Neural progenitor cell (in vitro differentiated cells): ENCODE measurements at regions not wholly inside any gene's neighbourhood (a gene's known extent, or its start where the extent isn't known, plus 50 kb on each side); places are given as distances from the start of the nearest gene placed in this dataset.
A peak's percentile ranks its signal among the peaks of the same experiment; 100 is the strongest.

ENCODE experiments used
- DNase-seq: peaks from one replicate; pipeline ENCODE4 v3.0.0-alpha.2; 2016; ENCODE audit warnings: low spot score
- H2AFZ ChIP-seq: fragments of 200-600 bp; sonication (generic); replicated peaks from 2 replicates; pipeline ENCODE4 v1.6.1; 2016; ENCODE audit warnings: antibody characterized with exemption
- H3F3A ChIP-seq: fragments of 200-600 bp; sonication (generic); 2 replicates; pipeline ENCODE4 v1.6.1; 2016; ENCODE audit warnings: antibody characterized with exemption, low read depth
- H3K27ac ChIP-seq: fragments of 200-600 bp; sonication (generic); 2 replicates; pipeline ENCODE4 v1.5.1; 2016; ENCODE audit warnings: mild to moderate bottlenecking
- H3K27me3 ChIP-seq: fragments of 200-600 bp; sonication (generic); 2 replicates; pipeline ENCODE4 v1.6.1; 2016; ENCODE audit warnings: mild to moderate bottlenecking, moderate library complexity
- H3K36me3 ChIP-seq: fragments of 200-600 bp; sonication (generic); 2 replicates; pipeline ENCODE4 v1.5.1; 2016
- H3K4me1 ChIP-seq: fragments of 200-600 bp; sonication (generic); 2 replicates; pipeline ENCODE4 v1.6.1; 2016; ENCODE audit warnings: mixed run types
- H3K4me2 ChIP-seq: fragments of 200-600 bp; sonication (generic); 2 replicates; pipeline ENCODE4 v1.6.1; 2016
- H3K4me3 ChIP-seq: fragments of 200-600 bp; sonication (generic); 2 replicates; pipeline ENCODE4 v1.5.1; 2016
- H3K79me2 ChIP-seq: fragments of 200-600 bp; sonication (generic); 2 replicates; pipeline ENCODE4 v1.6.1; 2016; ENCODE audit warnings: low read depth
- H3K9ac ChIP-seq: fragments of 200-600 bp; sonication (generic); 2 replicates; pipeline ENCODE4 v1.6.1; 2016
- H3K9me3 ChIP-seq: fragments of 200-600 bp; sonication (generic); 2 replicates; pipeline ENCODE4 v1.5.1; 2016; ENCODE audit warnings: low read depth
- H4K20me1 ChIP-seq: fragments of 200-600 bp; sonication (generic); 2 replicates; pipeline ENCODE4 v1.6.1; 2016; ENCODE audit warnings: low read depth
- H3K27ac Mint-ChIP-seq: 3 replicates; pipeline ENCODE4 v1.8.0; 2021; ENCODE audit warnings: mixed read lengths
- H3K27me3 Mint-ChIP-seq: 2 replicates; pipeline ENCODE4 v1.8.0; 2022; ENCODE audit warnings: low read depth, mild to moderate bottlenecking, inconsistent platforms, moderate library complexity, mixed read lengths; ENCODE audit not compliant: insufficient read depth
- H3K36me3 Mint-ChIP-seq: 3 replicates; pipeline ENCODE4 v1.8.0; 2021; ENCODE audit warnings: mixed read lengths
- H3K4me1 Mint-ChIP-seq: 3 replicates; pipeline ENCODE4 v1.8.0; 2021; ENCODE audit warnings: mixed read lengths
- H3K4me3 Mint-ChIP-seq: 3 replicates; pipeline ENCODE4 v1.8.0; 2021; ENCODE audit warnings: mild to moderate bottlenecking, moderate library complexity, mixed read lengths
- H3K9me3 Mint-ChIP-seq: 3 replicates; pipeline ENCODE4 v1.8.0; 2020; ENCODE audit warnings: mixed read lengths
- EZH2 ChIP-seq: fragments of 200-600 bp; sonication (generic); IDR thresholded peaks from 2 replicates; pipeline ENCODE4 v1.6.1; 2017; ENCODE audit warnings: antibody characterized with exemption, mild to moderate bottlenecking, moderate library complexity
- EZH2phosphoT487 ChIP-seq: fragments of 200-600 bp; sonication (generic); IDR thresholded peaks from 2 replicates; pipeline ENCODE4 v1.6.1; 2017; ENCODE audit warnings: antibody characterized with exemption
- TF ChIP-seq, protein P1 (sequence below): fragments of 200-600 bp; sonication (generic); IDR thresholded peaks from 2 replicates; pipeline ENCODE4 v1.5.1; 2017; ENCODE audit warnings: antibody characterized with exemption, mild to moderate bottlenecking

DNA sequence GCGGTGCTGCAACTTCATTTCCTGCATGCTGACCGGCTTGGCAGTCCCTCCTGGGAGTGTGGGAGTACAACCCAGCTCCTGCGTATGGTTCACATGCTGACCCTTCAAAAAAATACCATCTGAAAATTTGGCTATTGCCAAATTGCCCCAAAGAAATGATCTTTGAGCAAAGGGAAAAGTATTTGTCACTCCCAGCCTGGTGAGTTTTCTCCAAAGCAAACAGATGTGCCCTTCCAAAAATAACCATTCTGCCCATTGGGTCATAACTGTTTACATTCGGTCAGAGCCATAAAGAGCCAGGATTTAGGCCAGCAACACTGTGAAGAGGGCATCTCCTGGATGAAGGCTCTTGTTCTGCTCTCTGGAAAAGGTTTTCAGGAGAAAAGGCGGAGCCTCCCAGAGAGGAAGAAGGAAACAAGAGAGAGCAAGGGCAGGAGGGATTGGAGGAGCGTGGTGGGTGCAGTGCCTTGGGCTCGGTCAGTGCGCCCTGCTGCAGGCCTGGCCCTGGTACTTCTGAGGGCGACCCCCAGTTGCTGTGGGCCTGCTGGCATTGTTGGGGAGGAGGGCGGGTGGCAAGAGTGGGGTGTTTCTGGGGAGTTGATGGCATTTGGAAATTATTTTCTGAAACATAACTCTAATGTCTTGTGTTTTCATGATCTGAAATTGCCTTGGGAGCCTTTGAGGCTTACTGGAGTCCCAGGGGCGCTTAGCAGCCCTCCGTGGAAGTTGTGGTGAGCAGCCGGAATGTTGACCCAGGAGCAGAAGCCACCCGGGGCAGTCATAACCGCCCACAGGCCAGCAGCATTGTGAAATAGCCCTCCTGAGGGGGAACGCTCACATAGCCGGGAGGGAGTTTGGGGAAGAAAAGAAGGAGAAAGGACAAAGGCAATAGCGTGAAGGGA, 248.4 kb downstream of the MYLK4 start:
- Mint-ChIP-seq H3K4me1 (peaks cover 8% of the 10 kb centered on the region), H3K36me3 (no peaks in the 10 kb centered on the region), H3K27ac (no peak overlapping the region), H3K4me3 (no peak overlapping the region), H3K9me3 (no peaks in the 10 kb centered on the region), H3K27me3 (peaks cover 7% of the 10 kb centered on the region)
- H3K36me3 ChIP-seq: no peaks in the 10 kb centered on the region
- no peaks in the 10 kb centered on the region for H3K79me2 ChIP-seq
- H3K9ac ChIP-seq: no peak overlapping the region
- no peaks in the 10 kb centered on the region for H3K9me3 ChIP-seq
- no peaks in the 10 kb centered on the region for H3F3A ChIP-seq
- TF ChIP-seq EZH2phosphoT487 (no peak), EZH2 (no peak)
- TF ChIP-seq, protein P1, sequence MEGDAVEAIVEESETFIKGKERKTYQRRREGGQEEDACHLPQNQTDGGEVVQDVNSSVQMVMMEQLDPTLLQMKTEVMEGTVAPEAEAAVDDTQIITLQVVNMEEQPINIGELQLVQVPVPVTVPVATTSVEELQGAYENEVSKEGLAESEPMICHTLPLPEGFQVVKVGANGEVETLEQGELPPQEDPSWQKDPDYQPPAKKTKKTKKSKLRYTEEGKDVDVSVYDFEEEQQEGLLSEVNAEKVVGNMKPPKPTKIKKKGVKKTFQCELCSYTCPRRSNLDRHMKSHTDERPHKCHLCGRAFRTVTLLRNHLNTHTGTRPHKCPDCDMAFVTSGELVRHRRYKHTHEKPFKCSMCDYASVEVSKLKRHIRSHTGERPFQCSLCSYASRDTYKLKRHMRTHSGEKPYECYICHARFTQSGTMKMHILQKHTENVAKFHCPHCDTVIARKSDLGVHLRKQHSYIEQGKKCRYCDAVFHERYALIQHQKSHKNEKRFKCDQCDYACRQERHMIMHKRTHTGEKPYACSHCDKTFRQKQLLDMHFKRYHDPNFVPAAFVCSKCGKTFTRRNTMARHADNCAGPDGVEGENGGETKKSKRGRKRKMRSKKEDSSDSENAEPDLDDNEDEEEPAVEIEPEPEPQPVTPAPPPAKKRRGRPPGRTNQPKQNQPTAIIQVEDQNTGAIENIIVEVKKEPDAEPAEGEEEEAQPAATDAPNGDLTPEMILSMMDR: no peak
- peak; percentile 10 for DNase-seq
- no peak overlapping the region for H3K4me3 ChIP-seq
- no peak overlapping the region for H3K27ac ChIP-seq
- H2AFZ ChIP-seq: peak overlapping the region; percentile 85
- no peaks in the 10 kb centered on the region for H3K27me3 ChIP-seq
- no peak overlapping the region for H3K4me2 ChIP-seq
- no peaks in the 10 kb centered on the region for H4K20me1 ChIP-seq
- no peaks in the 10 kb centered on the region for H3K4me1 ChIP-seq

DNA sequence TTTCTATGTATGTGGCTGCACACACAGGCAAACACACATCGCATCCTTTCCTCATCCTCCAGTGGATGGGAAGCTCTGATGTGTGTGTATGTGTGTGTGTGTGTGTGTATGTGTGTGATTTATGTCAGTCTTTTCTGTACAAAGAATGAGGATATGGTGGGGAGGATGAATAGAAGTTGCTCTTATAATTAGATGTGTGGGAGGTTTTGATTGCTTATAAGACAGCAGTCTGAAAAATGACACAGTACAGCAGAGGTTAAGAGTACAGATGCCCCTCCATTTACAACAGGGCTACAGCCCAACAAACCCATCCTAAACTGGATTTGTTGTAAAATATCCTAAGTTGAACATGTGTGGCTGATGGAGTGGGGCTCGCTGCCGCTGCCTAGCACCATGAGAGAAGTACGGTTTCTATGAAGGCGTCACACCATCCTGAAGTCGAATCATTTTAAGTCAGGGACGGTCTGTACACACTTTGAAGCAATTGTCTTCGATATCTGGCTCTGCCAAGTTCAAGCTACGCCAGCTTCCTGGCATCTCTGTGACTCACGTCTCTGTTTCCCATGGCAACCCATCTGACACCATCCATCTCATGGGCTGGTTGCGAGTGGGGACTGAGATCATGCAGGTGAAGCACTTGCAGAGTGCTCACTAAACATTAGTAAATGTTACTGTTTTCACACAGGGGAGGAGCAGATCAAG, 252.6 kb downstream of the MYLK4 start:
- Histone ChIP-seq H4K20me1 (no peaks in the 10 kb centered on the region), H3K36me3 (no peaks in the 10 kb centered on the region), H3K4me1 (no peaks in the 10 kb centered on the region), H3K79me2 (no peaks in the 10 kb centered on the region), H3K27me3 (no peaks in the 10 kb centered on the region), H3K4me2 (no peak overlapping the region), H3K9me3 (no peaks in the 10 kb centered on the region), H3K27ac (no peak overlapping the region), H3F3A (no peaks in the 10 kb centered on the region), H3K9ac (no peak overlapping the region), H2AFZ (no peak overlapping the region), H3K4me3 (no peak overlapping the region)
- Mint-ChIP-seq H3K27ac (no peak overlapping the region), H3K4me1 (peaks cover 8% of the 10 kb centered on the region), H3K4me3 (no peak overlapping the region), H3K27me3 (peaks cover 4% of the 10 kb centered on the region), H3K36me3 (no peaks in the 10 kb centered on the region), H3K9me3 (no peaks in the 10 kb centered on the region)
- no peak for DNase-seq
- TF ChIP-seq EZH2phosphoT487 (no peak), EZH2 (no peak)
- TF ChIP-seq, protein P1: no peak

DNA sequence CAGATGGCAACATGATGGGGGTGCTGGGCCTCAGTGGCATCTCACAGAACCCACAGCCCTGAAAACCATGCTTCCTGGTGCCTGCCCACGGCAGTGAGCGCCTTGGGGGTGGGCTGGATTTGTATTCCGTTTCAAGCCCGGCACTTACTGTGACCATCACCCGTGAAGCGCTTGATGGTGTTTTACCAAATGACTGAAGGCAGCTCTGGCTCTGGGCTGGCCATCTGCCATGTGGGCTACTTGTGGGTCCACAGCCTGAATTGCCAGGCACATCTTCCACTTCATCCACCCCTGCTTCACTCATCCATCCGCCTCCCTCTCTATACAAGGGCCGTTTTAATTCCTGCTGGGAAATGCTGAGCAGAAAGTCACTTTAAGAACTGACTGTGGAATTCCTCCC, 250.9 kb upstream of the GMDS start:
- H3K9ac ChIP-seq: no peak overlapping the region
- DNase-seq: no peak
- Mint-ChIP-seq H3K4me3 (no peak overlapping the region), H3K27me3 (peaks cover 5% of the 10 kb centered on the region), H3K36me3 (no peaks in the 10 kb centered on the region), H3K4me1 (no peaks in the 10 kb centered on the region), H3K27ac (no peak overlapping the region), H3K9me3 (no peaks in the 10 kb centered on the region)
- H3K4me3 ChIP-seq: no peak overlapping the region
- no peak for TF ChIP-seq EZH2phosphoT487
- TF ChIP-seq, protein P1: no peak
- no peak for TF ChIP-seq EZH2
- no peaks in the 10 kb centered on the region for H4K20me1 ChIP-seq
- no peaks in the 10 kb centered on the region for H3K9me3 ChIP-seq
- no peaks in the 10 kb centered on the region for H3K79me2 ChIP-seq
- H3K4me1 ChIP-seq: no peaks in the 10 kb centered on the region
- no peaks in the 10 kb centered on the region for H3F3A ChIP-seq
- no peak overlapping the region for H3K4me2 ChIP-seq
- H3K27ac ChIP-seq: no peak overlapping the region
- H3K27me3 ChIP-seq: no peaks in the 10 kb centered on the region
- H3K36me3 ChIP-seq: no peaks in the 10 kb centered on the region
- no peak overlapping the region for H2AFZ ChIP-seq
